GM23338 (cell line): ENCODE measurements at regions not wholly inside any gene's neighbourhood (a gene's known extent, or its start where the extent isn't known, plus 50 kb on each side); places are given as distances from the start of the nearest gene placed in this dataset.

Experiments
- ATAC-seq: fragments of 200-7000 bp; cut with Tn5 transposase; 3 replicates; pipeline ENCODE4 v1.9.1; 2020
- DNase-seq: peaks from one replicate; pipeline ENCODE4 v3.0.0-alpha.2; 2015; ENCODE audit warnings: low spot score
- H2AFZ ChIP-seq: fragments of 200-600 bp; sonication (generic); 2 replicates; pipeline ENCODE4 v1.8.0; 2016; ENCODE audit warnings: antibody characterized with exemption, mild to moderate bottlenecking, moderate library complexity
- H3F3A ChIP-seq: fragments of 200-600 bp; sonication (generic); replicated peaks from 2 replicates; pipeline ENCODE4 v1.8.0; 2017; ENCODE audit warnings: antibody characterized with exemption, mixed run types, low read depth
- H3K27ac ChIP-seq: fragments of 200-600 bp; sonication (generic); 2 replicates; pipeline ENCODE4 v1.6.1; 2016; ENCODE audit warnings: low read depth
- H3K27me3 ChIP-seq: fragments of 200-600 bp; sonication (generic); 2 replicates; pipeline ENCODE4 v1.8.0; 2016; ENCODE audit warnings: mild to moderate bottlenecking, mixed run types, moderate library complexity; ENCODE audit not compliant: insufficient read depth
- H3K36me3 ChIP-seq: fragments of 200-600 bp; sonication (generic); 2 replicates; pipeline ENCODE4 v1.8.0; 2016; ENCODE audit warnings: mild to moderate bottlenecking; ENCODE audit not compliant: insufficient read depth
- H3K4me1 ChIP-seq: fragments of 200-600 bp; sonication (generic); 2 replicates; pipeline ENCODE4 v1.8.0; 2016; ENCODE audit warnings: mild to moderate bottlenecking, moderate library complexity; ENCODE audit not compliant: insufficient read depth
- H3K4me2 ChIP-seq: fragments of 200-600 bp; sonication (generic); 2 replicates; pipeline ENCODE4 v1.7.1; 2017; ENCODE audit warnings: mixed run types
- H3K4me3 ChIP-seq: fragments of 200-600 bp; sonication (generic); 2 replicates; pipeline ENCODE4 v1.6.1; 2016; ENCODE audit warnings: mixed run types
- H3K79me2 ChIP-seq: fragments of 200-600 bp; sonication (generic); replicated peaks from 2 replicates; pipeline ENCODE4 v1.8.0; 2017; ENCODE audit warnings: mild to moderate bottlenecking; ENCODE audit not compliant: insufficient read depth
- H3K9me2 ChIP-seq: fragments of 200-600 bp; sonication (generic); 2 replicates; pipeline ENCODE4 v1.8.0; 2017; ENCODE audit not compliant: insufficient read depth
- H4K20me1 ChIP-seq: fragments of 200-600 bp; sonication (generic); replicated peaks from 2 replicates; pipeline ENCODE4 v1.8.0; 2017; ENCODE audit warnings: mild to moderate bottlenecking; ENCODE audit not compliant: insufficient read depth
- H3K27ac Mint-ChIP-seq: 2 replicates; pipeline ENCODE4 v1.8.0; 2020; ENCODE audit warnings: inconsistent platforms, mild to moderate bottlenecking, moderate library complexity, mixed read lengths
- H3K27me3 Mint-ChIP-seq: 3 replicates; pipeline ENCODE4 v1.8.0; 2022; ENCODE audit warnings: low read depth, mild to moderate bottlenecking, moderate library complexity, mixed read lengths, inconsistent platforms; ENCODE audit not compliant: insufficient read depth, poor library complexity
- H3K36me3 Mint-ChIP-seq: 3 replicates; pipeline ENCODE4 v1.8.0; 2021; ENCODE audit warnings: low read depth, mild to moderate bottlenecking, inconsistent platforms, moderate library complexity, mixed read lengths
- H3K4me1 Mint-ChIP-seq: 3 replicates; pipeline ENCODE4 v1.8.0; 2020; ENCODE audit warnings: mild to moderate bottlenecking, inconsistent platforms, mixed read lengths
- H3K4me3 Mint-ChIP-seq: 3 replicates; pipeline ENCODE4 v1.8.0; 2021; ENCODE audit warnings: moderate library complexity, mild to moderate bottlenecking, inconsistent platforms, mixed read lengths
- H3K9me3 Mint-ChIP-seq: 3 replicates; pipeline ENCODE4 v1.8.0; 2020; ENCODE audit warnings: moderate library complexity, mild to moderate bottlenecking, inconsistent platforms, mixed read lengths
- CREB1 ChIP-seq: fragments of 250-450 bp; sonication (Bioruptor Pico); IDR thresholded peaks from 2 replicates; pipeline ENCODE4 v1.5.0; 2020; ENCODE audit warnings: low read depth, mild to moderate bottlenecking, moderate library complexity
- EZH2 ChIP-seq: fragments of 200-600 bp; sonication (generic); IDR thresholded peaks from one replicate; pipeline ENCODE4 v1.8.0; 2017; ENCODE audit warnings: antibody characterized with exemption, mild to moderate bottlenecking, low read depth; ENCODE audit not compliant: unreplicated experiment
- EZH2phosphoT487 ChIP-seq: fragments of 200-600 bp; sonication (generic); IDR thresholded peaks from one replicate; pipeline ENCODE4 v1.8.1; 2018; ENCODE audit warnings: antibody characterized with exemption; ENCODE audit not compliant: unreplicated experiment
- JUNB ChIP-seq: IDR thresholded peaks from one replicate; pipeline ENCODE4 v1.6.1; 2016; ENCODE audit warnings: antibody characterized with exemption; ENCODE audit not compliant: unreplicated experiment
- NANOG ChIP-seq: IDR thresholded peaks from 2 replicates; pipeline ENCODE4 v1.6.1; 2016; ENCODE audit warnings: antibody characterized with exemption, borderline replicate concordance
- POLR2AphosphoS5 ChIP-seq: IDR thresholded peaks from 2 replicates; pipeline ENCODE4 v1.6.1; 2016; ENCODE audit warnings: antibody characterized with exemption, low read depth
- STAT1 ChIP-seq: IDR thresholded peaks from one replicate; pipeline ENCODE4 v1.6.1; 2016; ENCODE audit warnings: antibody characterized with exemption; ENCODE audit not compliant: unreplicated experiment
- ZNF114 ChIP-seq: fragments of 250-450 bp; sonication (Bioruptor Pico); IDR thresholded peaks from 2 replicates; pipeline ENCODE4 v1.5.0; 2020; ENCODE audit warnings: mild to moderate bottlenecking, moderate library complexity
- ZNF331 ChIP-seq: fragments of 250-450 bp; sonication (Bioruptor Pico); IDR thresholded peaks from 2 replicates; pipeline ENCODE4 v1.5.0; 2020; ENCODE audit warnings: low read depth, mild to moderate bottlenecking, moderate library complexity
- TF ChIP-seq, protein P1 (sequence below): fragments of 250-450 bp; sonication (Bioruptor Pico); IDR thresholded peaks from 2 replicates; pipeline ENCODE4 v1.5.0; 2020; ENCODE audit warnings: mild to moderate bottlenecking, moderate library complexity
- TF ChIP-seq, protein P2 (sequence below): IDR thresholded peaks from 2 replicates; pipeline ENCODE4 v1.6.1; 2016; ENCODE audit warnings: antibody characterized with exemption
- TF ChIP-seq, protein P3 (sequence below), 2 experiments: fragments of 200-600 bp in 1 of 2; sonication (generic) in 1 of 2; conservative IDR thresholded peaks; 2 replicates each; pipeline versions ENCODE4 v1.5.1 to v1.6.1; 2016 to 2017; ENCODE audit warnings: antibody characterized with exemption in 2 of 2, low read depth in 2 of 2, mild to moderate bottlenecking in 2 of 2, moderate library complexity in 1 of 2
- TF ChIP-seq, protein P4 (sequence below): IDR thresholded peaks from one replicate; pipeline ENCODE4 v1.6.1; 2018; ENCODE audit warnings: antibody characterized with exemption; ENCODE audit not compliant: unreplicated experiment

DNA sequence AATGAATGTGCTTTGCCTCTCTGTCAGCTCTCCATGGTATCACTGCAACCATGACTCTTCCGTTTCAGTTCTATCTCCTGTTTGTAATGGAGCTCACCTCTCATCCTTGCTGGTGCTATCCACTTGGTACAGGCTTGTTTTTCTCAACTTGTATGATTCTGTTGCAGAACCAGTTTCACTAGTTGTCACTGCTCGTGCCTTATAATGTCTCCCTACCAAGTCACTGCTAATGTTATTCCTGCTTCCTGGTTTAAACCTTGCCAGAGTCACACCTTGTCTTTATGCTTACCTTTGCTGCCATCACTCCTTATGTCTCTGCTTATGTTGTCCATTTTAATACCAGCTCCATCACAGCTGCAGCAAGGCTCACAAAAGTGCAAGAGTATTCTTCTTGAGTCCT lies 1191.0 kb upstream of the LRRTM1 start (continued):
- TF ChIP-seq, protein P1, sequence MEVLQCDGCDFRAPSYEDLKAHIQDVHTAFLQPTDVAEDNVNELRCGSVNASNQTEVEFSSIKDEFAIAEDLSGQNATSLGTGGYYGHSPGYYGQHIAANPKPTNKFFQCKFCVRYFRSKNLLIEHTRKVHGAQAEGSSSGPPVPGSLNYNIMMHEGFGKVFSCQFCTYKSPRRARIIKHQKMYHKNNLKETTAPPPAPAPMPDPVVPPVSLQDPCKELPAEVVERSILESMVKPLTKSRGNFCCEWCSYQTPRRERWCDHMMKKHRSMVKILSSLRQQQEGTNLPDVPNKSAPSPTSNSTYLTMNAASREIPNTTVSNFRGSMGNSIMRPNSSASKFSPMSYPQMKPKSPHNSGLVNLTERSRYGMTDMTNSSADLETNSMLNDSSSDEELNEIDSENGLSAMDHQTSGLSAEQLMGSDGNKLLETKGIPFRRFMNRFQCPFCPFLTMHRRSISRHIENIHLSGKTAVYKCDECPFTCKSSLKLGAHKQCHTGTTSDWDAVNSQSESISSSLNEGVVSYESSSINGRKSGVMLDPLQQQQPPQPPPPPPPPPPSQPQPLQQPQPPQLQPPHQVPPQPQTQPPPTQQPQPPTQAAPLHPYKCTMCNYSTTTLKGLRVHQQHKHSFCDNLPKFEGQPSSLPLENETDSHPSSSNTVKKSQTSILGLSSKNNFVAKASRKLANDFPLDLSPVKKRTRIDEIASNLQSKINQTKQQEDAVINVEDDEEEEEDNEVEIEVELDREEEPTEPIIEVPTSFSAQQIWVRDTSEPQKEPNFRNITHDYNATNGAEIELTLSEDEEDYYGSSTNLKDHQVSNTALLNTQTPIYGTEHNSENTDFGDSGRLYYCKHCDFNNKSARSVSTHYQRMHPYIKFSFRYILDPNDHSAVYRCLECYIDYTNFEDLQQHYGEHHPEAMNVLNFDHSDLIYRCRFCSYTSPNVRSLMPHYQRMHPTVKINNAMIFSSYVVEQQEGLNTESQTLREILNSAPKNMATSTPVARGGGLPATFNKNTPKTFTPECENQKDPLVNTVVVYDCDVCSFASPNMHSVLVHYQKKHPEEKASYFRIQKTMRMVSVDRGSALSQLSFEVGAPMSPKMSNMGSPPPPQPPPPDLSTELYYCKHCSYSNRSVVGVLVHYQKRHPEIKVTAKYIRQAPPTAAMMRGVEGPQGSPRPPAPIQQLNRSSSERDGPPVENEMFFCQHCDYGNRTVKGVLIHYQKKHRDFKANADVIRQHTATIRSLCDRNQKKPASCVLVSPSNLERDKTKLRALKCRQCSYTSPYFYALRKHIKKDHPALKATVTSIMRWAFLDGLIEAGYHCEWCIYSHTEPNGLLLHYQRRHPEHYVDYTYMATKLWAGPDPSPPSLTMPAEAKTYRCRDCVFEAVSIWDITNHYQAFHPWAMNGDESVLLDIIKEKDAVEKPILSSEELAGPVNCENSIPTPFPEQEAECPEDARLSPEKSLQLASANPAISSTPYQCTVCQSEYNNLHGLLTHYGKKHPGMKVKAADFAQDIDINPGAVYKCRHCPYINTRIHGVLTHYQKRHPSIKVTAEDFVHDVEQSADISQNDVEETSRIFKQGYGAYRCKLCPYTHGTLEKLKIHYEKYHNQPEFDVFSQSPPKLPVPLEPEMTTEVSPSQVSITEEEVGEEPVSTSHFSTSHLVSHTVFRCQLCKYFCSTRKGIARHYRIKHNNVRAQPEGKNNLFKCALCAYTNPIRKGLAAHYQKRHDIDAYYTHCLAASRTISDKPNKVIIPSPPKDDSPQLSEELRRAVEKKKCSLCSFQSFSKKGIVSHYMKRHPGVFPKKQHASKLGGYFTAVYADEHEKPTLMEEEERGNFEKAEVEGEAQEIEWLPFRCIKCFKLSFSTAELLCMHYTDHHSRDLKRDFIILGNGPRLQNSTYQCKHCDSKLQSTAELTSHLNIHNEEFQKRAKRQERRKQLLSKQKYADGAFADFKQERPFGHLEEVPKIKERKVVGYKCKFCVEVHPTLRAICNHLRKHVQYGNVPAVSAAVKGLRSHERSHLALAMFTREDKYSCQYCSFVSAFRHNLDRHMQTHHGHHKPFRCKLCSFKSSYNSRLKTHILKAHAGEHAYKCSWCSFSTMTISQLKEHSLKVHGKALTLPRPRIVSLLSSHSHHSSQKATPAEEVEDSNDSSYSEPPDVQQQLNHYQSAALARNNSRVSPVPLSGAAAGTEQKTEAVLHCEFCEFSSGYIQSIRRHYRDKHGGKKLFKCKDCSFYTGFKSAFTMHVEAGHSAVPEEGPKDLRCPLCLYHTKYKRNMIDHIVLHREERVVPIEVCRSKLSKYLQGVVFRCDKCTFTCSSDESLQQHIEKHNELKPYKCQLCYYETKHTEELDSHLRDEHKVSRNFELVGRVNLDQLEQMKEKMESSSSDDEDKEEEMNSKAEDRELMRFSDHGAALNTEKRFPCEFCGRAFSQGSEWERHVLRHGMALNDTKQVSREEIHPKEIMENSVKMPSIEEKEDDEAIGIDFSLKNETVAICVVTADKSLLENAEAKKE (CRISPR knock-in tag), result no peak

DNA sequence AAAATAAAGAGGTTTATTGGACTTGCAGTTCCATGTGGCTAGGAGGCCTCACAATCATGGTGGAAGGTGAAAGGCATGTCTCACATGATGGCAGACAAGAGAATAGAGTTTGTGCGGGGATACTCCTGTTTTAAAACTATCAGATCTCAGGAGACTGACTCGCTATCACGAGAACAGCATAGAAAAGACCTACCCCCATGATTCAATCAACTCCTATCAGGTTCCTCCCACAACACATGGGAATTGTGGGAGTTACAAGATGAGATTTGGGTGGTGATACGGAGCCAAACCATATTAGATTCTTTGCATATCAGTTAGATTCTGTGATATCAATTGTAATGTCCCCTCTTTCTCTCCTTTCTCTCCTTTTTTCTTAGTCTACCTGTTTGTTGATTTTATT lies 1178.7 kb upstream of the LRRTM1 start:
- H3K4me2 ChIP-seq, result no peak overlapping the region
- H3K9me2 ChIP-seq, result no peaks in the 10 kb centered on the region
- Mint-ChIP-seq H3K4me3 (no peak overlapping the region), H3K36me3 (peaks cover 5% of the 10 kb centered on the region; the same call in 2 of the 3 replicates), H3K9me3 (peaks cover 4% of the 10 kb centered on the region; the same call in 2 of the 3 replicates), H3K27me3 (peaks cover 3% of the 10 kb centered on the region), H3K27ac (no peak overlapping the region), H3K4me1 (no peaks in the 10 kb centered on the region; the same call in 2 of the 3 replicates)
- no peaks in the 10 kb centered on the region for H3K36me3 ChIP-seq
- H3K79me2 ChIP-seq, result no peaks in the 10 kb centered on the region
- no peak overlapping the region for H2AFZ ChIP-seq
- H3K27me3 ChIP-seq, result no peaks in the 10 kb centered on the region
- ATAC-seq (no peak), DNase-seq (no peak)
- H3K27ac ChIP-seq, result no peak overlapping the region
- no peaks in the 10 kb centered on the region for H4K20me1 ChIP-seq
- no peaks in the 10 kb centered on the region for H3K4me1 ChIP-seq
- no peaks in the 10 kb centered on the region for H3F3A ChIP-seq
- no peak overlapping the region for H3K4me3 ChIP-seq
- no peak for TF ChIP-seq EZH2phosphoT487
- TF ChIP-seq JUNB, result no peak
- TF ChIP-seq, protein P2, sequence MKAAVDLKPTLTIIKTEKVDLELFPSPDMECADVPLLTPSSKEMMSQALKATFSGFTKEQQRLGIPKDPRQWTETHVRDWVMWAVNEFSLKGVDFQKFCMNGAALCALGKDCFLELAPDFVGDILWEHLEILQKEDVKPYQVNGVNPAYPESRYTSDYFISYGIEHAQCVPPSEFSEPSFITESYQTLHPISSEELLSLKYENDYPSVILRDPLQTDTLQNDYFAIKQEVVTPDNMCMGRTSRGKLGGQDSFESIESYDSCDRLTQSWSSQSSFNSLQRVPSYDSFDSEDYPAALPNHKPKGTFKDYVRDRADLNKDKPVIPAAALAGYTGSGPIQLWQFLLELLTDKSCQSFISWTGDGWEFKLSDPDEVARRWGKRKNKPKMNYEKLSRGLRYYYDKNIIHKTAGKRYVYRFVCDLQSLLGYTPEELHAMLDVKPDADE, result no peak
- no peak for TF ChIP-seq STAT1
- TF ChIP-seq CREB1, result no peak
- TF ChIP-seq, protein P3, sequence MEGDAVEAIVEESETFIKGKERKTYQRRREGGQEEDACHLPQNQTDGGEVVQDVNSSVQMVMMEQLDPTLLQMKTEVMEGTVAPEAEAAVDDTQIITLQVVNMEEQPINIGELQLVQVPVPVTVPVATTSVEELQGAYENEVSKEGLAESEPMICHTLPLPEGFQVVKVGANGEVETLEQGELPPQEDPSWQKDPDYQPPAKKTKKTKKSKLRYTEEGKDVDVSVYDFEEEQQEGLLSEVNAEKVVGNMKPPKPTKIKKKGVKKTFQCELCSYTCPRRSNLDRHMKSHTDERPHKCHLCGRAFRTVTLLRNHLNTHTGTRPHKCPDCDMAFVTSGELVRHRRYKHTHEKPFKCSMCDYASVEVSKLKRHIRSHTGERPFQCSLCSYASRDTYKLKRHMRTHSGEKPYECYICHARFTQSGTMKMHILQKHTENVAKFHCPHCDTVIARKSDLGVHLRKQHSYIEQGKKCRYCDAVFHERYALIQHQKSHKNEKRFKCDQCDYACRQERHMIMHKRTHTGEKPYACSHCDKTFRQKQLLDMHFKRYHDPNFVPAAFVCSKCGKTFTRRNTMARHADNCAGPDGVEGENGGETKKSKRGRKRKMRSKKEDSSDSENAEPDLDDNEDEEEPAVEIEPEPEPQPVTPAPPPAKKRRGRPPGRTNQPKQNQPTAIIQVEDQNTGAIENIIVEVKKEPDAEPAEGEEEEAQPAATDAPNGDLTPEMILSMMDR (conservative IDR thresholded peaks at IDR 0.05; ENCODE audit: low read depth in 2 of 2), result no peak
- no peak for TF ChIP-seq ZNF114 (CRISPR knock-in tag)
- no peak for TF ChIP-seq POLR2AphosphoS5
- TF ChIP-seq NANOG, result no peak
- no peak for TF ChIP-seq ZNF331 (CRISPR knock-in tag)
- TF ChIP-seq, protein P4, sequence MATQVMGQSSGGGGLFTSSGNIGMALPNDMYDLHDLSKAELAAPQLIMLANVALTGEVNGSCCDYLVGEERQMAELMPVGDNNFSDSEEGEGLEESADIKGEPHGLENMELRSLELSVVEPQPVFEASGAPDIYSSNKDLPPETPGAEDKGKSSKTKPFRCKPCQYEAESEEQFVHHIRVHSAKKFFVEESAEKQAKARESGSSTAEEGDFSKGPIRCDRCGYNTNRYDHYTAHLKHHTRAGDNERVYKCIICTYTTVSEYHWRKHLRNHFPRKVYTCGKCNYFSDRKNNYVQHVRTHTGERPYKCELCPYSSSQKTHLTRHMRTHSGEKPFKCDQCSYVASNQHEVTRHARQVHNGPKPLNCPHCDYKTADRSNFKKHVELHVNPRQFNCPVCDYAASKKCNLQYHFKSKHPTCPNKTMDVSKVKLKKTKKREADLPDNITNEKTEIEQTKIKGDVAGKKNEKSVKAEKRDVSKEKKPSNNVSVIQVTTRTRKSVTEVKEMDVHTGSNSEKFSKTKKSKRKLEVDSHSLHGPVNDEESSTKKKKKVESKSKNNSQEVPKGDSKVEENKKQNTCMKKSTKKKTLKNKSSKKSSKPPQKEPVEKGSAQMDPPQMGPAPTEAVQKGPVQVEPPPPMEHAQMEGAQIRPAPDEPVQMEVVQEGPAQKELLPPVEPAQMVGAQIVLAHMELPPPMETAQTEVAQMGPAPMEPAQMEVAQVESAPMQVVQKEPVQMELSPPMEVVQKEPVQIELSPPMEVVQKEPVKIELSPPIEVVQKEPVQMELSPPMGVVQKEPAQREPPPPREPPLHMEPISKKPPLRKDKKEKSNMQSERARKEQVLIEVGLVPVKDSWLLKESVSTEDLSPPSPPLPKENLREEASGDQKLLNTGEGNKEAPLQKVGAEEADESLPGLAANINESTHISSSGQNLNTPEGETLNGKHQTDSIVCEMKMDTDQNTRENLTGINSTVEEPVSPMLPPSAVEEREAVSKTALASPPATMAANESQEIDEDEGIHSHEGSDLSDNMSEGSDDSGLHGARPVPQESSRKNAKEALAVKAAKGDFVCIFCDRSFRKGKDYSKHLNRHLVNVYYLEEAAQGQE, result no peak
- no peak for TF ChIP-seq EZH2
